Osteocyte (in vitro differentiated cells): ENCODE measurements at regions not wholly inside any gene's neighbourhood (a gene's known extent, or its start where the extent isn't known, plus 50 kb on each side); places are given as distances from the start of the nearest gene placed in this dataset.

Experiments
- DNase-seq: peaks from one replicate; pipeline ENCODE4 v3.0.0; 2021; ENCODE audit warnings: mixed read lengths; ENCODE audit not compliant: unreplicated experiment; ENCODE audit errors: extremely low spot score
- H3K27ac Mint-ChIP-seq: one replicate; pipeline ENCODE4 v1.8.0; 2021; ENCODE audit warnings: mild to moderate bottlenecking, mixed read lengths; ENCODE audit not compliant: unreplicated experiment
- H3K27me3 Mint-ChIP-seq: one replicate; pipeline ENCODE4 v1.8.0; 2021; ENCODE audit warnings: mixed read lengths; ENCODE audit not compliant: unreplicated experiment
- H3K36me3 Mint-ChIP-seq: one replicate; pipeline ENCODE4 v1.8.0; 2021; ENCODE audit warnings: mixed read lengths; ENCODE audit not compliant: unreplicated experiment
- H3K4me1 Mint-ChIP-seq: one replicate; pipeline ENCODE4 v1.8.0; 2021; ENCODE audit warnings: mixed read lengths; ENCODE audit not compliant: unreplicated experiment
- H3K4me3 Mint-ChIP-seq: one replicate; pipeline ENCODE4 v1.8.0; 2021; ENCODE audit warnings: mild to moderate bottlenecking, moderate library complexity, mixed read lengths; ENCODE audit not compliant: unreplicated experiment
- H3K9me3 Mint-ChIP-seq: one replicate; pipeline ENCODE4 v1.8.0; 2021; ENCODE audit warnings: mixed read lengths; ENCODE audit not compliant: unreplicated experiment
- TF ChIP-seq, protein P1 (sequence below): fragments of 200-600 bp; sonication (generic); IDR thresholded peaks from 2 replicates; pipeline ENCODE4 v1.5.0; 2021; ENCODE audit warnings: antibody characterized with exemption, mild to moderate bottlenecking, moderate library complexity

DNA sequence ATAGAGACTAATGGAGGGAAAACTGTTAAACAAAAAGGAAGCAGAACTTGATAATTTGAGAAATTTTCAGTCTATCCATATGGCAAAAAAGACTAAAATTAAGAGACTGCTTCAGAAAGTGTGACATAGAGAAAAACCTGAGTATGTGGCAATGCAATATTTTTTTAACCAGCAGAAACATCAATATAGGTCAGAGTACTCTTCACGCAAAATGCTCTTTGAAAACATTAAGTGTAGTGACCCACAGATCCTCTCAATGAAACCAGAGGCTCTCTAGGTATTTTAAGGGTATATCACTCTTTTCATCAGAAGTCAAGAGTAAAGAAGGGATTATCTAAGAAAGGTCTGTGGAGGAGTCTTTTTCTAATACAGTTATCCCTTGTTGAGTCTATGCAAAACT is 1394.8 kb downstream of the DSC3 start:
- Mint-ChIP-seq H3K9me3 (no peaks in the 10 kb centered on the region), H3K36me3 (no peaks in the 10 kb centered on the region), H3K27me3 (no peaks in the 10 kb centered on the region), H3K4me3 (no peak overlapping the region), H3K4me1 (no peaks in the 10 kb centered on the region), H3K27ac (no peak overlapping the region)
- no peak for DNase-seq
- TF ChIP-seq, protein P1, sequence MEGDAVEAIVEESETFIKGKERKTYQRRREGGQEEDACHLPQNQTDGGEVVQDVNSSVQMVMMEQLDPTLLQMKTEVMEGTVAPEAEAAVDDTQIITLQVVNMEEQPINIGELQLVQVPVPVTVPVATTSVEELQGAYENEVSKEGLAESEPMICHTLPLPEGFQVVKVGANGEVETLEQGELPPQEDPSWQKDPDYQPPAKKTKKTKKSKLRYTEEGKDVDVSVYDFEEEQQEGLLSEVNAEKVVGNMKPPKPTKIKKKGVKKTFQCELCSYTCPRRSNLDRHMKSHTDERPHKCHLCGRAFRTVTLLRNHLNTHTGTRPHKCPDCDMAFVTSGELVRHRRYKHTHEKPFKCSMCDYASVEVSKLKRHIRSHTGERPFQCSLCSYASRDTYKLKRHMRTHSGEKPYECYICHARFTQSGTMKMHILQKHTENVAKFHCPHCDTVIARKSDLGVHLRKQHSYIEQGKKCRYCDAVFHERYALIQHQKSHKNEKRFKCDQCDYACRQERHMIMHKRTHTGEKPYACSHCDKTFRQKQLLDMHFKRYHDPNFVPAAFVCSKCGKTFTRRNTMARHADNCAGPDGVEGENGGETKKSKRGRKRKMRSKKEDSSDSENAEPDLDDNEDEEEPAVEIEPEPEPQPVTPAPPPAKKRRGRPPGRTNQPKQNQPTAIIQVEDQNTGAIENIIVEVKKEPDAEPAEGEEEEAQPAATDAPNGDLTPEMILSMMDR = no peak

DNA sequence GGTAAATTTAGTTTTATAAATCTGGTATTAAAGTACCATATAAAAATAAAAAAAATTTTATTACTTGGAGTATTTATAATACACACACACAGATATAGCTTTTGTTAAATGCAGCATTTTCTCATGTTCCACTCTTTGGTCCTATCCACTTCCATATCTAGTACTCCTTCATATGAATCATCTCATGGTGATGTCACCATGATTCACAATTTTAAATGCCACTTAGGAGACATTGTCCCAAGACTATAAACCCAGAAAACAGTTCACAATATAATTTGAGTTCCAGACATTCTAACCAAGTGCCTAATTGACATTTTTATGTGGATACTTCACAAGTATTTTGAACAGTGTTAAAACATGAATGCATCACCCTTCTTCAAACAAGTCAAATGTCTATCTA is 1398.3 kb downstream of the DSC3 start:
- Mint-ChIP-seq H3K4me3 (no peak overlapping the region), H3K27ac (no peak overlapping the region), H3K27me3 (no peaks in the 10 kb centered on the region), H3K9me3 (no peaks in the 10 kb centered on the region), H3K36me3 (no peaks in the 10 kb centered on the region), H3K4me1 (no peaks in the 10 kb centered on the region)
- DNase-seq = no peak
- TF ChIP-seq, protein P1 = no peak

DNA sequence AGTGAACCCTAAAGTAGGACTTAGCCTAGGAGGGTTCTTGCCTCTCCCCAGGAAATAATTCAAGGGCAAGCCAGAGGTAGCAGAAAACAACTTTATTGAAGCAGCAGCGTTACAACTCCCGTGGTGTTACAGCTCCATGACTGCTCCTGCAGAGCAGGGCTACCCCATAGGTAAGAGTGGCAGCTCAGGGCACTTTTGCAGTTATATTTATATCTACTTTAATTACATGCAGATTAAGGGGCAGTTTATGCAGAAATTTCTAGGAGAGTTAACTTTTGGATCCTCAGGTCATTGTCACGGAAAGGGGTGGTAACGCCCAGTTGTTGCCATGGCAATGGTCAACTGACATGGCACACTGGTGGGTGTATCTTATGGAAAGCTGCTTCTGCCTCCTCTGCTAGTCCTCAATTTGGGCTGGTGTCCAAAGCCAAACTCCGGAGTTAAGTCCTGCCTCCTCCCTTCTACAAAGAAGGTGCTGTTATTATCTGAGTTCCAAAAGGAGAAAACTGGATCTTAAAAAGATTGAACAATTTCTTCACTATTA is 1413.0 kb downstream of the DSC3 start:
- peaks cover 4% of the 10 kb centered on the region for H3K27me3 Mint-ChIP-seq
- DNase-seq = no peak
- H3K36me3 Mint-ChIP-seq = no peaks in the 10 kb centered on the region
- H3K9me3 Mint-ChIP-seq = no peaks in the 10 kb centered on the region
- H3K4me1 Mint-ChIP-seq = no peaks in the 10 kb centered on the region
- H3K4me3 Mint-ChIP-seq = no peak overlapping the region
- TF ChIP-seq, protein P1 = no peak
- no peak overlapping the region for H3K27ac Mint-ChIP-seq

DNA sequence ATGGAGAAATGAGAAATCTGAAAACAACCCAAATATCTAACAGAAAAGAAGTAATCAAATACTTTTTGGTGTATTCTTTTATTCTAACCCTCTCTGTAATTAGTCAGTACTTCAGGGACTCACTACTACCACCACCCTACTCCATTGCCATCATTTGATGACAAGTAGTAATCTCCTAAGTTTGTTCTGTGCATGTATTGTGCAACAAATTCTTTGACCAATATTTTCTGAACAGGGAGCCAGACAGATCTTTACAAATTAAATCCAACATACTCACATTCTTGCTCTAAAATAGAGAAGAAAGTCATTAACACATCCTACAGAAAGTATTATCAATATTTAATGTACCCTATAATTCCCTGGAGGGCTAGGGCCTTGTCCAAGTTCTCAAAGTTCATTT is 1416.4 kb downstream of the DSC3 start:
- Mint-ChIP-seq H3K9me3 (no peaks in the 10 kb centered on the region), H3K27me3 (peaks cover 6% of the 10 kb centered on the region), H3K4me1 (no peaks in the 10 kb centered on the region), H3K4me3 (no peak overlapping the region), H3K36me3 (no peaks in the 10 kb centered on the region), H3K27ac (no peak overlapping the region)
- no peak for DNase-seq
- TF ChIP-seq, protein P1 = no peak

DNA sequence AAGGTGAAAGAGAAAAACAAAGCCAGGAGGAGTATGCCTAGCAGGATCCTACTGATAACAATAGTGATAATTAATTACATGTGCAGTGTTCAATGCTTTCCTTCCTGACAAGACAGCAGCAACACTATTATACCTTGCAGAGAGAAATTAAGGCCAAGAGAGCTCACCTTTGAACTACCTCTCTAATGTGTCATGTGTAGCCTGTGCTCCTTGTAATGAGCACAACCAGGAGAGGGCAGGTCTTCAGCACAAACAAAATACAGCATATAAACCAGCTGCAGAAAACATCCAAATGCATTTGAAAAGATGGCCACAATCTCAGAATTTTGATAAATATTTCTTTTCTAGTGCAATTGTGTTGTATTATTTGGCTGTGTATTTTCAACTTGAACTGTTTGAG is 1425.7 kb downstream of the DSC3 start:
- H3K9me3 Mint-ChIP-seq = no peaks in the 10 kb centered on the region
- no peak for DNase-seq

More for the DNA sequence above, 1425.7 kb downstream of the DSC3 start:
- Mint-ChIP-seq H3K4me1 (no peaks in the 10 kb centered on the region), H3K27me3 (peaks cover 4% of the 10 kb centered on the region), H3K4me3 (no peak overlapping the region), H3K27ac (no peak overlapping the region), H3K36me3 (no peaks in the 10 kb centered on the region)
- TF ChIP-seq, protein P1 = no peak
